Liver (tissue), 8 donors: ENCODE measurements at regions not wholly inside any gene's neighbourhood (a gene's known extent, or its start where the extent isn't known, plus 50 kb on each side); places are given as distances from the start of the nearest gene placed in this dataset.

Experiments
- DNase-seq: peaks from one replicate; pipeline ENCODE4 v3.0.0-alpha.2; 2017; ENCODE audit warnings: low spot score
- H3K27ac ChIP-seq, 2 donors: one replicate each; pipeline ENCODE4 v1.7.0; 2013; ENCODE audit warnings: inconsistent platforms in 2 of 2, low read length in 2 of 2, control low read depth in 1 of 2, low read depth in 1 of 2, mild to moderate bottlenecking in 1 of 2
- H3K27me3 ChIP-seq, 4 donors: one replicate each; pipeline versions ENCODE4 v1.6.1 to v1.7.0; 2013; ENCODE audit warnings: low read length in 3 of 4, inconsistent platforms in 1 of 4, mild to moderate bottlenecking in 1 of 4, moderate library complexity in 1 of 4; ENCODE audit not compliant: control insufficient read depth in 4 of 4, insufficient read depth in 4 of 4
- H3K36me3 ChIP-seq, 4 donors: one replicate each; pipeline versions ENCODE4 v1.6.1 to v1.7.0; 2013; ENCODE audit warnings: low read length in 3 of 4, mild to moderate bottlenecking in 3 of 4, low read depth in 1 of 4, moderate library complexity in 1 of 4; ENCODE audit not compliant: control insufficient read depth in 4 of 4, insufficient read depth in 3 of 4
- H3K4me1 ChIP-seq, 4 donors: one replicate each; pipeline versions ENCODE4 v1.6.1 to v1.7.0; 2013; ENCODE audit warnings: low read length in 3 of 4, mild to moderate bottlenecking in 3 of 4, moderate library complexity in 1 of 4; ENCODE audit not compliant: control insufficient read depth in 4 of 4, insufficient read depth in 4 of 4
- H3K4me3 ChIP-seq, 3 donors: one replicate each; pipeline versions ENCODE4 v1.6.1 to v1.7.0; 2013; ENCODE audit warnings: low read length in 3 of 3, control low read depth in 1 of 3, low read depth in 1 of 3, mild to moderate bottlenecking in 1 of 3
- H3K9ac ChIP-seq, 2 donors: one replicate each; pipeline ENCODE4 v1.7.0; 2013; ENCODE audit warnings: low read length in 2 of 2, mild to moderate bottlenecking in 2 of 2, moderate library complexity in 2 of 2, control low read depth in 1 of 2, low read depth in 1 of 2
- H3K9me3 ChIP-seq, 4 donors: one replicate each; pipeline versions ENCODE4 v1.6.1 to v1.7.0; 2013; ENCODE audit warnings: low read length in 3 of 4; ENCODE audit not compliant: control insufficient read depth in 4 of 4
- EGR1 ChIP-seq, 2 donors: IDR thresholded peaks; 2 replicates each; pipeline ENCODE4 v1.6.1; 2016 to 2018; ENCODE audit warnings: antibody characterized with exemption in 2 of 2, low read depth in 2 of 2
- FOXA1 ChIP-seq: IDR thresholded peaks from 2 replicates; pipeline ENCODE4 v1.6.1; 2016; ENCODE audit warnings: antibody characterized with exemption
- FOXA2 ChIP-seq: IDR thresholded peaks from 2 replicates; pipeline ENCODE4 v1.6.1; 2016; ENCODE audit warnings: antibody characterized with exemption
- GABPA ChIP-seq, 2 donors: IDR thresholded peaks in 1 of 2; conservative IDR thresholded peaks in 1 of 2; 2 replicates each; pipeline ENCODE4 v1.6.1; 2016; ENCODE audit warnings: antibody characterized with exemption in 2 of 2, mild to moderate bottlenecking in 1 of 2, moderate library complexity in 1 of 2
- HNF4A ChIP-seq, 2 donors: conservative IDR thresholded peaks; 2 replicates each; pipeline ENCODE4 v1.6.1; 2016; ENCODE audit warnings: antibody characterized with exemption in 2 of 2, mild to moderate bottlenecking in 2 of 2
- HNF4G ChIP-seq: IDR thresholded peaks from 2 replicates; pipeline ENCODE4 v1.6.1; 2016; ENCODE audit warnings: antibody characterized with exemption
- JUND ChIP-seq, 2 donors: IDR thresholded peaks; 2 replicates each; pipeline ENCODE4 v1.6.1; 2016; ENCODE audit warnings: antibody characterized with exemption in 2 of 2
- NR2F2 ChIP-seq: IDR thresholded peaks from 2 replicates; pipeline ENCODE4 v1.6.1; 2016; ENCODE audit warnings: antibody characterized with exemption
- RAD21 ChIP-seq, 2 donors: IDR thresholded peaks; 2 replicates each; pipeline ENCODE4 v1.6.1; 2016; ENCODE audit warnings: antibody characterized with exemption in 2 of 2, mild to moderate bottlenecking in 2 of 2
- RXRA ChIP-seq, 2 donors: IDR thresholded peaks; 2 replicates each; pipeline ENCODE4 v1.6.1; 2017 to 2018; ENCODE audit warnings: antibody characterized with exemption in 2 of 2, mild to moderate bottlenecking in 1 of 2
- SP1 ChIP-seq: IDR thresholded peaks from 2 replicates; pipeline ENCODE4 v1.6.1; 2018; ENCODE audit warnings: antibody characterized with exemption, mild to moderate bottlenecking
- TAF1 ChIP-seq: conservative IDR thresholded peaks from 2 replicates; pipeline ENCODE4 v1.6.1; 2016; ENCODE audit warnings: antibody characterized with exemption, mild to moderate bottlenecking
- YY1 ChIP-seq: IDR thresholded peaks from 2 replicates; pipeline ENCODE4 v1.6.1; 2016; ENCODE audit warnings: antibody characterized with exemption, mild to moderate bottlenecking
- WGBS: extraction: QIAGEN DNeasy Blood & Tissue Kit; methylation state at CpG from one replicate; pipeline ENCODE4 v1.1.7; 2013; 5-methylcytosine and 5-hydroxymethylcytosine counted together
- TF ChIP-seq, protein P1 (sequence below): IDR thresholded peaks from 2 replicates; pipeline ENCODE4 v1.6.1; 2016; ENCODE audit warnings: antibody characterized with exemption
- TF ChIP-seq, protein P2 (sequence below): IDR thresholded peaks from 2 replicates; pipeline ENCODE4 v1.6.1; 2016; ENCODE audit warnings: antibody characterized with exemption, mild to moderate bottlenecking
- TF ChIP-seq, protein P3 (sequence below): fragments of 150-350 bp; IDR thresholded peaks from 2 replicates; pipeline ENCODE4 v1.5.1; 2017; ENCODE audit warnings: improper control_type of control experiment, low read depth, low read length; ENCODE audit not compliant: missing input control
- TF ChIP-seq, protein P4 (sequence below): IDR thresholded peaks from 2 replicates; pipeline ENCODE4 v1.6.1; 2016; ENCODE audit warnings: antibody characterized with exemption
- TF ChIP-seq, protein P5 (sequence below): IDR thresholded peaks from 2 replicates; pipeline ENCODE4 v1.6.1; 2016; ENCODE audit warnings: antibody characterized with exemption
- donor health status: healthy.
- donor health status: healthy.
- donor health status: healthy.
- donor health status: healthy.
- donor health status: healthy.

DNA sequence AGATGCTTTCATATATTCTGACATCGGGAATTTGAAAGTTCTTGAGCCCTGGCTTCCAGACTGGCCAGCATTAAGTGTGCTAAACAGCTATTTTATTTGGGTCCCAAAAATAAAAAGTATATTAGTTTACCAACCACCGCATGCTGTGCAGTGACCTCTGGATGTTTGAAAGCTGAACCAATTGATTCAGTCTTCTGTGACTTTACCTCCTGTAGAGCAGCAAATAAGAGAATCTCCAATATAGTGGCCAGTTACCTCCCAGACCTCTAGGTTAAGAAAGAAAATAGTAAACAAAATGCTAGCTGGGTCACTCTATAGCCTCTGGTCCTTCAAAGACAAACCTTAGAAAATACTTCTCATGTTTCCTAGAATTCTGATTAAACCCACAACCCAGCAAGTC lies 424.6 kb upstream of the NFE2L3 start:
- WGBS = 76% methylated on average over 2 of the region's 2 CpGs
- no peak for TF ChIP-seq HNF4G
- TF ChIP-seq, protein P1, sequence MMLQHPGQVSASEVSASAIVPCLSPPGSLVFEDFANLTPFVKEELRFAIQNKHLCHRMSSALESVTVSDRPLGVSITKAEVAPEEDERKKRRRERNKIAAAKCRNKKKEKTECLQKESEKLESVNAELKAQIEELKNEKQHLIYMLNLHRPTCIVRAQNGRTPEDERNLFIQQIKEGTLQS = no peak
- no peak for TF ChIP-seq SP1
- TF ChIP-seq RAD21 (IDR thresholded peaks at IDR 0.05) = no peak
- TF ChIP-seq YY1 = no peak
- TF ChIP-seq NR2F2 = no peak
- TF ChIP-seq, protein P2, sequence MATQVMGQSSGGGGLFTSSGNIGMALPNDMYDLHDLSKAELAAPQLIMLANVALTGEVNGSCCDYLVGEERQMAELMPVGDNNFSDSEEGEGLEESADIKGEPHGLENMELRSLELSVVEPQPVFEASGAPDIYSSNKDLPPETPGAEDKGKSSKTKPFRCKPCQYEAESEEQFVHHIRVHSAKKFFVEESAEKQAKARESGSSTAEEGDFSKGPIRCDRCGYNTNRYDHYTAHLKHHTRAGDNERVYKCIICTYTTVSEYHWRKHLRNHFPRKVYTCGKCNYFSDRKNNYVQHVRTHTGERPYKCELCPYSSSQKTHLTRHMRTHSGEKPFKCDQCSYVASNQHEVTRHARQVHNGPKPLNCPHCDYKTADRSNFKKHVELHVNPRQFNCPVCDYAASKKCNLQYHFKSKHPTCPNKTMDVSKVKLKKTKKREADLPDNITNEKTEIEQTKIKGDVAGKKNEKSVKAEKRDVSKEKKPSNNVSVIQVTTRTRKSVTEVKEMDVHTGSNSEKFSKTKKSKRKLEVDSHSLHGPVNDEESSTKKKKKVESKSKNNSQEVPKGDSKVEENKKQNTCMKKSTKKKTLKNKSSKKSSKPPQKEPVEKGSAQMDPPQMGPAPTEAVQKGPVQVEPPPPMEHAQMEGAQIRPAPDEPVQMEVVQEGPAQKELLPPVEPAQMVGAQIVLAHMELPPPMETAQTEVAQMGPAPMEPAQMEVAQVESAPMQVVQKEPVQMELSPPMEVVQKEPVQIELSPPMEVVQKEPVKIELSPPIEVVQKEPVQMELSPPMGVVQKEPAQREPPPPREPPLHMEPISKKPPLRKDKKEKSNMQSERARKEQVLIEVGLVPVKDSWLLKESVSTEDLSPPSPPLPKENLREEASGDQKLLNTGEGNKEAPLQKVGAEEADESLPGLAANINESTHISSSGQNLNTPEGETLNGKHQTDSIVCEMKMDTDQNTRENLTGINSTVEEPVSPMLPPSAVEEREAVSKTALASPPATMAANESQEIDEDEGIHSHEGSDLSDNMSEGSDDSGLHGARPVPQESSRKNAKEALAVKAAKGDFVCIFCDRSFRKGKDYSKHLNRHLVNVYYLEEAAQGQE = no peak
- TF ChIP-seq FOXA2 = no peak
- TF ChIP-seq, protein P3, sequence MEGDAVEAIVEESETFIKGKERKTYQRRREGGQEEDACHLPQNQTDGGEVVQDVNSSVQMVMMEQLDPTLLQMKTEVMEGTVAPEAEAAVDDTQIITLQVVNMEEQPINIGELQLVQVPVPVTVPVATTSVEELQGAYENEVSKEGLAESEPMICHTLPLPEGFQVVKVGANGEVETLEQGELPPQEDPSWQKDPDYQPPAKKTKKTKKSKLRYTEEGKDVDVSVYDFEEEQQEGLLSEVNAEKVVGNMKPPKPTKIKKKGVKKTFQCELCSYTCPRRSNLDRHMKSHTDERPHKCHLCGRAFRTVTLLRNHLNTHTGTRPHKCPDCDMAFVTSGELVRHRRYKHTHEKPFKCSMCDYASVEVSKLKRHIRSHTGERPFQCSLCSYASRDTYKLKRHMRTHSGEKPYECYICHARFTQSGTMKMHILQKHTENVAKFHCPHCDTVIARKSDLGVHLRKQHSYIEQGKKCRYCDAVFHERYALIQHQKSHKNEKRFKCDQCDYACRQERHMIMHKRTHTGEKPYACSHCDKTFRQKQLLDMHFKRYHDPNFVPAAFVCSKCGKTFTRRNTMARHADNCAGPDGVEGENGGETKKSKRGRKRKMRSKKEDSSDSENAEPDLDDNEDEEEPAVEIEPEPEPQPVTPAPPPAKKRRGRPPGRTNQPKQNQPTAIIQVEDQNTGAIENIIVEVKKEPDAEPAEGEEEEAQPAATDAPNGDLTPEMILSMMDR = no peak
- no peak for TF ChIP-seq RXRA (IDR thresholded peaks at IDR 0.05)
- TF ChIP-seq HNF4A (conservative IDR thresholded peaks at IDR 0.05) = no peak
- no peak for TF ChIP-seq EGR1 (IDR thresholded peaks at IDR 0.05; ENCODE audit: low read depth in 2 of 2)
- TF ChIP-seq, protein P4, sequence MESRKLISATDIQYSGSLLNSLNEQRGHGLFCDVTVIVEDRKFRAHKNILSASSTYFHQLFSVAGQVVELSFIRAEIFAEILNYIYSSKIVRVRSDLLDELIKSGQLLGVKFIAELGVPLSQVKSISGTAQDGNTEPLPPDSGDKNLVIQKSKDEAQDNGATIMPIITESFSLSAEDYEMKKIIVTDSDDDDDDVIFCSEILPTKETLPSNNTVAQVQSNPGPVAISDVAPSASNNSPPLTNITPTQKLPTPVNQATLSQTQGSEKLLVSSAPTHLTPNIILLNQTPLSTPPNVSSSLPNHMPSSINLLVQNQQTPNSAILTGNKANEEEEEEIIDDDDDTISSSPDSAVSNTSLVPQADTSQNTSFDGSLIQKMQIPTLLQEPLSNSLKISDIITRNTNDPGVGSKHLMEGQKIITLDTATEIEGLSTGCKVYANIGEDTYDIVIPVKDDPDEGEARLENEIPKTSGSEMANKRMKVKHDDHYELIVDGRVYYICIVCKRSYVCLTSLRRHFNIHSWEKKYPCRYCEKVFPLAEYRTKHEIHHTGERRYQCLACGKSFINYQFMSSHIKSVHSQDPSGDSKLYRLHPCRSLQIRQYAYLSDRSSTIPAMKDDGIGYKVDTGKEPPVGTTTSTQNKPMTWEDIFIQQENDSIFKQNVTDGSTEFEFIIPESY = no peak
- TF ChIP-seq TAF1 = no peak
- no peak for TF ChIP-seq GABPA (IDR thresholded peaks at IDR 0.05 in 1 of 2, conservative IDR thresholded peaks at IDR 0.05 in 1 of 2)
- TF ChIP-seq, protein P5, sequence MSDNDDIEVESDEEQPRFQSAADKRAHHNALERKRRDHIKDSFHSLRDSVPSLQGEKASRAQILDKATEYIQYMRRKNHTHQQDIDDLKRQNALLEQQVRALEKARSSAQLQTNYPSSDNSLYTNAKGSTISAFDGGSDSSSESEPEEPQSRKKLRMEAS = no peak
- TF ChIP-seq FOXA1 = no peak
- TF ChIP-seq JUND (IDR thresholded peaks at IDR 0.05) = no peak
- no peak for DNase-seq
- no peaks in the 10 kb centered on the region for H3K9me3 ChIP-seq
- H3K4me3 ChIP-seq = no peak overlapping the region
- H3K36me3 ChIP-seq = no peaks in the 10 kb centered on the region
- no peaks in the 10 kb centered on the region for H3K4me1 ChIP-seq
- no peak overlapping the region for H3K27ac ChIP-seq
- H3K9ac ChIP-seq = no peak overlapping the region
- H3K27me3 ChIP-seq = peaks cover 0 to 4% (median 2%) of the 10 kb centered on the region in 4 donors
